ENCODE measurements at regions not wholly inside any gene's neighbourhood (a gene's known extent, or its start where the extent isn't known, plus 50 kb on each side); places are given as distances from the start of the nearest gene placed in this dataset.

GRCh38 chr1:59179673-59180072 lies 117.2 kb upstream of the FGGY start:
- Histone ChIP-seq H3K4me3 (replicated peaks; ENCODE audit: insufficient read depth, low read length) (no peak overlapping the region), H3K27ac (replicated peaks) (no peak overlapping the region), H3K27me3 (ENCODE audit: insufficient read depth, poor library complexity, severe bottlenecking) (no peaks in the 10 kb centered on the region)
- DNase-seq (ENCODE audit: low read depth in 1 of 2, low spot score in 1 of 2) = no peak
- TF ChIP-seq POLR2AphosphoS5 (IDR thresholded peaks at IDR 0.05; ENCODE audit: low read depth) = no peak
- TF ChIP-seq REST (IDR thresholded peaks at IDR 0.05; ENCODE audit: insufficient replicate concordance, low read depth) = no peak
- no peak for TF ChIP-seq SPI1 (IDR thresholded peaks at IDR 0.05; ENCODE audit: borderline replicate concordance, low read depth)

- no peak for TF ChIP-seq SPI1 (IDR thresholded peaks at IDR 0.05; ENCODE audit: borderline replicate concordance, low read depth)
- TF ChIP-seq POLR2AphosphoS5 (IDR thresholded peaks at IDR 0.05; ENCODE audit: low read depth) = no peak
- TF ChIP-seq GABPA (IDR thresholded peaks at IDR 0.05; ENCODE audit: low read depth) = no peak
- TF ChIP-seq REST (IDR thresholded peaks at IDR 0.05; ENCODE audit: insufficient replicate concordance, low read depth) = no peak
- TF ChIP-seq CTCF (IDR thresholded peaks at IDR 0.05; ENCODE audit: insufficient read depth, low read length) = no peak
- no peaks in the 10 kb centered on the region for H3K27me3 ChIP-seq (ENCODE audit: insufficient read depth, poor library complexity, severe bottlenecking)
These were observed 116.2 kb upstream of the FGGY start for GRCh38 chr1:59180735-59181134.

GRCh38 chr1:59183749-59184317 lies 113.1 kb upstream of the FGGY start:
- Histone ChIP-seq H3K27ac (replicated peaks) (no peak overlapping the region), H3K27me3 (ENCODE audit: insufficient read depth, poor library complexity, severe bottlenecking) (no peaks in the 10 kb centered on the region), H3K4me3 (replicated peaks; ENCODE audit: insufficient read depth, low read length) (no peak overlapping the region)
- no peak for DNase-seq (ENCODE audit: low read depth in 1 of 2, low spot score in 1 of 2)
- TF ChIP-seq CTCF (IDR thresholded peaks at IDR 0.05; ENCODE audit: insufficient read depth, low read length) = no peak
- no peak for TF ChIP-seq POLR2AphosphoS5 (IDR thresholded peaks at IDR 0.05; ENCODE audit: low read depth)
- no peak for TF ChIP-seq REST (IDR thresholded peaks at IDR 0.05; ENCODE audit: insufficient replicate concordance, low read depth)
- TF ChIP-seq SPI1 (IDR thresholded peaks at IDR 0.05; ENCODE audit: borderline replicate concordance, low read depth) = no peak
- no peak for TF ChIP-seq GABPA (IDR thresholded peaks at IDR 0.05; ENCODE audit: low read depth)

More at GRCh38 chr1:59180735-59181134, 116.2 kb upstream of the FGGY start:
- Histone ChIP-seq H3K4me3 (replicated peaks; ENCODE audit: insufficient read depth, low read length) (no peak overlapping the region), H3K27ac (replicated peaks) (no peak overlapping the region)
- DNase-seq (ENCODE audit: low read depth in 1 of 2, low spot score in 1 of 2) = no peak

All from HL-60 (cell line).